Kidney (tissue), 13 donors: ENCODE measurements at regions not wholly inside any gene's neighbourhood (a gene's known extent, or its start where the extent isn't known, plus 50 kb on each side); places are given as distances from the start of the nearest gene placed in this dataset.

Experiments used
- DNase-seq, 5 donors: peaks; one replicate each; pipeline ENCODE4 v3.0.0-alpha.2; 2013 to 2020
- FAIRE-seq: peaks from 2 replicates; lab custom pipeline; 2012; peaks lifted over from hg19 to GRCh38; lab: Jason Lieb, UNC
- H3K27ac ChIP-seq, 2 donors: one replicate each; pipeline ENCODE4 v1.7.0; 2013; ENCODE audit warnings: low read depth in 2 of 2, low read length in 2 of 2, inconsistent platforms in 1 of 2
- H3K27me3 ChIP-seq: one replicate; pipeline ENCODE4 v1.7.1; 2013; ENCODE audit warnings: low read length, inconsistent platforms; ENCODE audit not compliant: control insufficient read depth, insufficient read depth
- H3K36me3 ChIP-seq, 3 donors: one replicate each; pipeline versions ENCODE4 v1.7.0 to v1.7.1; 2013; ENCODE audit warnings: low read length in 3 of 3, control low read depth in 1 of 3, inconsistent platforms in 1 of 3; ENCODE audit not compliant: insufficient read depth in 3 of 3, control insufficient read depth in 2 of 3
- H3K4me1 ChIP-seq, 3 donors: one replicate each; pipeline versions ENCODE4 v1.7.0 to v1.7.1; 2013; ENCODE audit warnings: low read length in 3 of 3, inconsistent platforms in 1 of 3, low read depth in 1 of 3; ENCODE audit not compliant: control insufficient read depth in 2 of 3, insufficient read depth in 2 of 3
- H3K4me3 ChIP-seq, 3 donors: one replicate each; pipeline versions ENCODE4 v1.7.0 to v1.8.1; 2013; ENCODE audit warnings: low read length in 3 of 3, control low read depth in 1 of 3, inconsistent platforms in 1 of 3
- H3K9ac ChIP-seq, 3 donors: one replicate each; pipeline versions ENCODE4 v1.7.0 to v1.7.1; 2013; ENCODE audit warnings: low read length in 3 of 3, control low read depth in 1 of 3, inconsistent platforms in 1 of 3
- H3K9me3 ChIP-seq, 3 donors: one replicate each; pipeline versions ENCODE4 v1.7.0 to v1.7.1; 2013; ENCODE audit warnings: low read length in 3 of 3, control low read depth in 1 of 3, inconsistent platforms in 1 of 3; ENCODE audit not compliant: control insufficient read depth in 2 of 3, insufficient read depth in 1 of 3
- intact Hi-C: fragments of 100-400 bp; cut with DNase I; formaldehyde crosslinking; loops from one replicate; pipeline ENCODE4 v1.11.1; 2022
- TF ChIP-seq, protein P1 (sequence below): IDR thresholded peaks from 3 replicates; pipeline ENCODE4 v1.5.1; 2012; ENCODE audit warnings: mild to moderate bottlenecking, moderate library complexity, borderline replicate concordance; ENCODE audit not compliant: insufficient read depth; ENCODE audit errors: extremely low read depth
- donor health status: control.
- donor health status: control.
- donor health status: control.
- donor health status: control.
- donor health status: control.
- donor health status: DM: yes; HTN: yes; CAD: no.
- donor health status: Normal renal cell carcinoma (clear cell type).

DNA sequence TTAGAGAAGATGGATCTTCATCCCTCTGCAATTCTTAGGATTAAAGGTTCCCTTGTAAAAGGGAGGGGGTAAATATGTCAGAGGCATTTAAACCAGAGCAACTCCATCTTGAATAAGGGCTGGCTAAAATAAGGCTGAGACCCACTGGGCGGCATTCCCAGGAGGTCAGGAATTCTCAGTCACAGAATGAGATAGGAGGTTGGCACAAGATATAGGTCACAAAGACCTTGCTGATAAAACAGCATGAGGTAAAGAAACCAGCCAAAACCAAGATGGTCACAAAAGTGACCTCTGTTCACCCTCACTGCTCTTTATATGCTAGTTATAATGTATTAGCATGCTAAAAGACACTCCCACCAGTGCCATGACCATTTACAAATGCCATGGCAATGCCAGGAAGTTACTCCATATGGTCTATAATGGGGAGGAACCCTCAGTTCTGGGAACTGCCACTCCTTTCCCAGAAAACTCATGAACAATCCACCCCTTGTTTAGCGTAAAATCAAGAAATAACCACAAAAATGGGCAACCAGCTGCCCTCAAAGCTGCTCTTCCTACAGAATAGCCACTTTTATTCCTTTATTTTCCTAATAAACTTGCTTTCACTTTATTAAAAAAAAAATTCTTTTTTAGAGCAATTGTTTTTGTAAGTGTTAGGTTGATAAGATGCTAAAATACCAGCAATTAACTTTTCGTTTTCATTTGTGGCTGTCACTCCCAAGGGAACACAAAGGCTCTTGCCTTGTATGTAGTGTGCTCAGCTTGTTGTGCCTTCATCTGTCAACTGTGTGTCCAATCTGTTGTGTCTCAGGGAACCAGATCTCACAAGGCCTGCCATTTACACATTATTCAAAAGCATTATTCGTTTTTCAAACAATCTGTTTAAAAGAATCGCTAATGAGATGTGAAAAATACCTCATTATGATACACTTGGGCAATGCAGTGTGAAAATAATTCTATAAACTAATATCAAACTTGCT lies 205.2 kb upstream of the RGPD4 start:
- no peak overlapping the region for H3K9ac ChIP-seq
- TF ChIP-seq, protein P1, sequence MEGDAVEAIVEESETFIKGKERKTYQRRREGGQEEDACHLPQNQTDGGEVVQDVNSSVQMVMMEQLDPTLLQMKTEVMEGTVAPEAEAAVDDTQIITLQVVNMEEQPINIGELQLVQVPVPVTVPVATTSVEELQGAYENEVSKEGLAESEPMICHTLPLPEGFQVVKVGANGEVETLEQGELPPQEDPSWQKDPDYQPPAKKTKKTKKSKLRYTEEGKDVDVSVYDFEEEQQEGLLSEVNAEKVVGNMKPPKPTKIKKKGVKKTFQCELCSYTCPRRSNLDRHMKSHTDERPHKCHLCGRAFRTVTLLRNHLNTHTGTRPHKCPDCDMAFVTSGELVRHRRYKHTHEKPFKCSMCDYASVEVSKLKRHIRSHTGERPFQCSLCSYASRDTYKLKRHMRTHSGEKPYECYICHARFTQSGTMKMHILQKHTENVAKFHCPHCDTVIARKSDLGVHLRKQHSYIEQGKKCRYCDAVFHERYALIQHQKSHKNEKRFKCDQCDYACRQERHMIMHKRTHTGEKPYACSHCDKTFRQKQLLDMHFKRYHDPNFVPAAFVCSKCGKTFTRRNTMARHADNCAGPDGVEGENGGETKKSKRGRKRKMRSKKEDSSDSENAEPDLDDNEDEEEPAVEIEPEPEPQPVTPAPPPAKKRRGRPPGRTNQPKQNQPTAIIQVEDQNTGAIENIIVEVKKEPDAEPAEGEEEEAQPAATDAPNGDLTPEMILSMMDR = no peak
- no peaks in the 10 kb centered on the region for H3K36me3 ChIP-seq
- no peaks in the 10 kb centered on the region for H3K27me3 ChIP-seq
- no peak for DNase-seq
- FAIRE-seq = no peak
- H3K9me3 ChIP-seq = peaks cover 0 to 2% (median 0%) of the 10 kb centered on the region in 3 donors
- no peak overlapping the region for H3K4me3 ChIP-seq
- intact Hi-C loops = no loop called here
- no peaks in the 10 kb centered on the region for H3K4me1 ChIP-seq
- H3K27ac ChIP-seq = no peak overlapping the region

DNA sequence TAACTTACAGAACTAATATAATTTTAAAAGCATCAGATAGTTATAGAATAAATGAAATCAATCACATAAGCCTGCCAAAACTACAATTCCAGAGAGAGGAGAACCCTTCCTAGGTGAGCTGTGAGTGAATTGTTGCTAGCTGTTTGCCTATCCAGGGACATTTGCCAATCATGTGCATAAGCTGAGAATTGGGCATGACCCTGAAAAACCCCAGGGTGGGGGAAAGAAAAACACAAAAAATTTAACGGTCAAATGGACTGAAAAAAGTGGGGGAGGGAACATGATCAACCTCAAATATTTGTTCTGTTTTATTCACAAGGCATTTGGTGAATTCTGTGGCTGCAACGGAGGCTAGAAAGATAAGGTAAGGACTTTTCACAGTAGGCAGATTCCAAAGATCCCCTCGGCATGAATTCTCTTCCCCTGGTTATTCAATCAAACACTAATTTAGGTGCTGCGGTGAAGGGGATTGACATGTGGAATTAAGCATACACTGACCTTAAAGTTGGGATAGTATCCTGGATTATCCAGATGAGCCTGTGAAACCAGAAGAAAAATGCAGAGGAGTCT lies 203.9 kb upstream of the RGPD4 start:
- no peak overlapping the region for H3K4me3 ChIP-seq
- H3K27ac ChIP-seq = no peak overlapping the region
- intact Hi-C loops = no loop called here
- DNase-seq (no peak), FAIRE-seq (no peak)
- no peaks in the 10 kb centered on the region for H3K27me3 ChIP-seq
- no peaks in the 10 kb centered on the region for H3K36me3 ChIP-seq
- peaks cover 0 to 2% (median 0%) of the 10 kb centered on the region in 3 donors for H3K9me3 ChIP-seq
- TF ChIP-seq, protein P1 = no peak
- H3K4me1 ChIP-seq = no peaks in the 10 kb centered on the region
- H3K9ac ChIP-seq = no peak overlapping the region

DNA sequence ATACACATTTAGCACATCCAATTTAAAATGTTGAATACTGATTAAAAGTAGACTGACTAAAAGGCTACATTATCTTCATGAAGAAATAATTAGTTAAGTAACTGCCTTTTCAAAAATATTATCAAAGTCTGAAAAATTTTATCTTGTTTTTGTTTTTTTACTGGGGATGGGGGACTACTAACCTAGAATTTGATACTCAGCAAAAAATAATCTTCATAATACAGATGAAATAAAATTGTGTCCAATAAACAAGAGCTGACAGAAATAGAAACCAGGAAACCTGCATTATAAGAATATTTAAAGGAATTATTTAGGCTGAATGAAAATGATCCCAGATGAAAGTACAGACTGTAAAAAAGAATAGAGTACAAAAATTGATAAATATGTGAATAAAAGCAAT lies 200.7 kb upstream of the RGPD4 start:
- no peak overlapping the region for H3K9ac ChIP-seq
- TF ChIP-seq, protein P1 = no peak
- H3K4me1 ChIP-seq = no peaks in the 10 kb centered on the region
- intact Hi-C loops = no loop called here
- H3K27me3 ChIP-seq = no peaks in the 10 kb centered on the region
- peaks cover 0 to 8% (median 0%) of the 10 kb centered on the region in 3 donors for H3K9me3 ChIP-seq
- H3K36me3 ChIP-seq = no peaks in the 10 kb centered on the region
- FAIRE-seq (no peak), DNase-seq (no peak)
- H3K4me3 ChIP-seq = no peak overlapping the region
- no peak overlapping the region for H3K27ac ChIP-seq
